MM.1S (cell line): ENCODE measurements at regions not wholly inside any gene's neighbourhood (a gene's known extent, or its start where the extent isn't known, plus 50 kb on each side); places are given as distances from the start of the nearest gene placed in this dataset.

Experiments
- DNase-seq: peaks from one replicate; pipeline ENCODE4 v3.0.0-alpha.2; 2015
- H2AFZ ChIP-seq: fragments of 300-600 bp; sonication (generic); 2 replicates; pipeline ENCODE4 v1.6.0; 2016; ENCODE audit warnings: antibody characterized with exemption, low read length
- H3F3A ChIP-seq: fragments of 300-600 bp; sonication (generic); 2 replicates; pipeline ENCODE4 v1.6.1; 2016; ENCODE audit warnings: mild to moderate bottlenecking, antibody characterized with exemption, low read length, moderate library complexity, mixed read lengths; ENCODE audit not compliant: insufficient read depth
- H3K27ac ChIP-seq: fragments of 300-600 bp; sonication (generic); 2 replicates; pipeline ENCODE4 v1.5.1; 2016; ENCODE audit warnings: mild to moderate bottlenecking, low read length
- H3K27me3 ChIP-seq: fragments of 300-600 bp; sonication (generic); replicated peaks from 2 replicates; pipeline ENCODE4 v1.6.0; 2016; ENCODE audit warnings: low read length; ENCODE audit not compliant: insufficient read depth
- H3K36me3 ChIP-seq: fragments of 300-600 bp; sonication (generic); replicated peaks from 2 replicates; pipeline ENCODE4 v1.6.1; 2016; ENCODE audit warnings: mild to moderate bottlenecking, low read length, mixed read lengths; ENCODE audit not compliant: insufficient read depth
- H3K4me1 ChIP-seq: fragments of 300-600 bp; sonication (generic); 2 replicates; pipeline ENCODE4 v1.6.1; 2016; ENCODE audit warnings: low read length, mixed read lengths
- H3K4me2 ChIP-seq: fragments of 300-600 bp; sonication (generic); 2 replicates; pipeline ENCODE4 v1.6.0; 2016; ENCODE audit warnings: low read depth, low read length
- H3K4me3 ChIP-seq: fragments of 300-600 bp; sonication (generic); 2 replicates; pipeline ENCODE4 v1.5.1; 2016; ENCODE audit warnings: low read length, mixed read lengths
- H3K79me2 ChIP-seq: fragments of 300-600 bp; sonication (generic); 2 replicates; pipeline ENCODE4 v1.6.1; 2016; ENCODE audit warnings: mixed run types, low read length, mixed read lengths
- H3K9ac ChIP-seq: fragments of 300-600 bp; sonication (generic); 2 replicates; pipeline ENCODE4 v1.6.1; 2016; ENCODE audit warnings: low read length, mixed read lengths
- H3K9me2 ChIP-seq: fragments of 300-600 bp; sonication (generic); replicated peaks from 2 replicates; pipeline ENCODE4 v1.6.1; 2016; ENCODE audit warnings: mild to moderate bottlenecking, low read length, mixed read lengths; ENCODE audit not compliant: insufficient read depth
- H3K9me3 ChIP-seq: fragments of 300-600 bp; sonication (generic); replicated peaks from 2 replicates; pipeline ENCODE4 v1.6.1; 2016; ENCODE audit warnings: mild to moderate bottlenecking, low read length, mixed read lengths; ENCODE audit not compliant: insufficient read depth
- H4K20me1 ChIP-seq: fragments of 300-600 bp; sonication (generic); 2 replicates; pipeline ENCODE4 v1.6.1; 2016; ENCODE audit warnings: mild to moderate bottlenecking, low read length, moderate library complexity, mixed read lengths; ENCODE audit not compliant: insufficient read depth
- EZH2 ChIP-seq: fragments of 300-600 bp; sonication (generic); optimal IDR thresholded peaks from 2 replicates; pipeline ENCODE3; 2017; ENCODE audit warnings: low read depth, mild to moderate bottlenecking, antibody characterized with exemption, low read length, mixed read lengths
- EZH2phosphoT487 ChIP-seq: fragments of 300-600 bp; sonication (generic); IDR thresholded peaks from 2 replicates; pipeline ENCODE4 v1.6.1; 2018; ENCODE audit warnings: antibody characterized with exemption, low read length
- TF ChIP-seq, protein P1 (sequence below): fragments of 300-600 bp; sonication (generic); IDR thresholded peaks from 2 replicates; pipeline ENCODE4 v1.5.1; 2016; ENCODE audit warnings: antibody characterized with exemption, low read length, mixed read lengths

DNA sequence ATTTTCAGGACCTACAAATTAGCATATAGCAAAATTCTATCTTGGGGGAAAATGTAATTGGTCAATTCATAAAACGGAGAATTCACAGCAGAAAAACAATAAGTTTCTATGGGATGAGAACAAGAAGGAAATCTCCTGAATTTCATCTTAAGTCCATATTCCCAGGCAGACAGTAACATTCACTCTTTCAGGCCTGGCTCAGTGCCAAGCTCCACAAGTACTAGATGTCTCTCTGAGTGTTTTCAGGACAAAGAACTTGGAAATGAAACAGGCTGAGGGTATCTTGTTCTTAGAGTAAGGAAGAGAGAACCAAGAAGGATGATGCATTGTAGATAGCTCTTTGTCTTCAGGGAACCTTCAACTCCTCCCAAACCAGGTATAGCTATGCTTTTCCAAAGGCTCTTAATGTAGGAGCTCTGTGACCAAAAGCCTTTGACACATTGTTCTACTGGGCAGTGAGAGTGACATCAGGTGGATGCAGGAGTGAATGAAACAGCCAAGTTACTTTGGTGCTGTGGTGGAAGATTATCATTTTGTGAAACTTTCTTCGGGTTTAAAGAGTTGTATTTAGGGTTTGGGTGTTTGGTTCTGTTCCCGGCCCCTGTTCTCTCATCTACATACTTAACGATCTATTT, 298.3 kb downstream of the GPATCH2 start:
- Histone ChIP-seq H3K79me2 (no peaks in the 10 kb centered on the region), H3K9me3 (no peaks in the 10 kb centered on the region), H3K4me1 (no peaks in the 10 kb centered on the region), H4K20me1 (no peaks in the 10 kb centered on the region), H3K4me3 (no peak overlapping the region), H3F3A (no peaks in the 10 kb centered on the region), H3K4me2 (no peak overlapping the region), H2AFZ (no peak overlapping the region), H3K9me2 (no peaks in the 10 kb centered on the region), H3K27me3 (no peaks in the 10 kb centered on the region), H3K9ac (no peak overlapping the region), H3K27ac (no peak overlapping the region), H3K36me3 (no peaks in the 10 kb centered on the region)
- DNase-seq: no peak
- TF ChIP-seq, protein P1, sequence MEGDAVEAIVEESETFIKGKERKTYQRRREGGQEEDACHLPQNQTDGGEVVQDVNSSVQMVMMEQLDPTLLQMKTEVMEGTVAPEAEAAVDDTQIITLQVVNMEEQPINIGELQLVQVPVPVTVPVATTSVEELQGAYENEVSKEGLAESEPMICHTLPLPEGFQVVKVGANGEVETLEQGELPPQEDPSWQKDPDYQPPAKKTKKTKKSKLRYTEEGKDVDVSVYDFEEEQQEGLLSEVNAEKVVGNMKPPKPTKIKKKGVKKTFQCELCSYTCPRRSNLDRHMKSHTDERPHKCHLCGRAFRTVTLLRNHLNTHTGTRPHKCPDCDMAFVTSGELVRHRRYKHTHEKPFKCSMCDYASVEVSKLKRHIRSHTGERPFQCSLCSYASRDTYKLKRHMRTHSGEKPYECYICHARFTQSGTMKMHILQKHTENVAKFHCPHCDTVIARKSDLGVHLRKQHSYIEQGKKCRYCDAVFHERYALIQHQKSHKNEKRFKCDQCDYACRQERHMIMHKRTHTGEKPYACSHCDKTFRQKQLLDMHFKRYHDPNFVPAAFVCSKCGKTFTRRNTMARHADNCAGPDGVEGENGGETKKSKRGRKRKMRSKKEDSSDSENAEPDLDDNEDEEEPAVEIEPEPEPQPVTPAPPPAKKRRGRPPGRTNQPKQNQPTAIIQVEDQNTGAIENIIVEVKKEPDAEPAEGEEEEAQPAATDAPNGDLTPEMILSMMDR: no peak
- TF ChIP-seq EZH2phosphoT487: no peak
- TF ChIP-seq EZH2: no peak

- no peaks in the 10 kb centered on the region for H3K4me1 ChIP-seq
- H3K9me2 ChIP-seq: no peaks in the 10 kb centered on the region
- no peak overlapping the region for H3K4me3 ChIP-seq
- no peak overlapping the region for H3K4me2 ChIP-seq
- no peak overlapping the region for H3K9ac ChIP-seq
- no peaks in the 10 kb centered on the region for H3K9me3 ChIP-seq
- H3K27ac ChIP-seq: no peak overlapping the region
- H3K36me3 ChIP-seq: no peaks in the 10 kb centered on the region
- DNase-seq: no peak
- H3K79me2 ChIP-seq: no peaks in the 10 kb centered on the region
- H3K27me3 ChIP-seq: no peaks in the 10 kb centered on the region
- H3F3A ChIP-seq: no peaks in the 10 kb centered on the region
- no peak overlapping the region for H2AFZ ChIP-seq
- TF ChIP-seq EZH2 (no peak), EZH2phosphoT487 (no peak)
- TF ChIP-seq, protein P1: no peak
- H4K20me1 ChIP-seq: no peaks in the 10 kb centered on the region
Observed at GRCh38 chr1:217331698-217332097, 299.2 kb downstream of the GPATCH2 start.

DNA sequence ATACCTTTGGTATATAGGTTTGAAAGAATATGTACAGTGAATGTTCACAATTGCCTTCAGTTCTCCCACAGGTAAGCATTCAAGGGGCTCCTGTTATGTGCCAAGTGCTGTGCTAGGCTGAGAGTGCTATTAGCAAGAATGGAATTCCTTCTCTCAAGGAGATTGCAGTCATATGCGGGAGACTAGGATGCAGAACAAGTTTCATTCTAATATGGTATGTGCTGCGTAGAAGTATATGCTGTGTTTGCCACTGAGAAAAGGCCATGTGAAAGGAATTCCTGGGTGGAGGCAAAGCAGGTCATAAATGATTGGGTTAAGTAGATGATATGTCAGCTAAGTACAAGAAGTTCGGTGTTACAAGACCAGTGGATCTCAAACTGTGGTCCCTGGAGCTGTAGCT, 303.0 kb downstream of the GPATCH2 start:
- Histone ChIP-seq H3F3A (no peaks in the 10 kb centered on the region), H3K9ac (no peak overlapping the region)

More for the DNA sequence above, 303.0 kb downstream of the GPATCH2 start:
- Histone ChIP-seq H2AFZ (no peak overlapping the region), H3K36me3 (no peaks in the 10 kb centered on the region), H3K9me3 (no peaks in the 10 kb centered on the region), H4K20me1 (no peaks in the 10 kb centered on the region), H3K4me2 (no peak overlapping the region), H3K27ac (no peak overlapping the region), H3K79me2 (no peaks in the 10 kb centered on the region), H3K4me1 (no peaks in the 10 kb centered on the region), H3K9me2 (no peaks in the 10 kb centered on the region), H3K27me3 (no peaks in the 10 kb centered on the region), H3K4me3 (no peak overlapping the region)
- peak; percentile 2 for DNase-seq
- TF ChIP-seq, protein P1: no peak
- no peak for TF ChIP-seq EZH2phosphoT487
- no peak for TF ChIP-seq EZH2
